GM21737 (cell line): ENCODE measurements at regions not wholly inside any gene's neighbourhood (a gene's known extent, or its start where the extent isn't known, plus 50 kb on each side); places are given as distances from the start of the nearest gene placed in this dataset.
A peak's percentile ranks its signal among the peaks of the same experiment; 100 is the strongest.

Experiments
- ATAC-seq: cut with Tn5 transposase; IDR thresholded peaks from one replicate; pipeline ENCODE4 v1.9.1; 2021; ENCODE audit warnings: mild to moderate bottlenecking, moderate library complexity; ENCODE audit not compliant: unreplicated experiment

GRCh38 chr4:171759274-171759673 is 53.9 kb upstream of the GALNTL6 start:
- no peak for ATAC-seq

- ATAC-seq: no peak
These were observed 61.7 kb upstream of the GALNTL6 start for GRCh38 chr4:171751538-171751937.

DNA sequence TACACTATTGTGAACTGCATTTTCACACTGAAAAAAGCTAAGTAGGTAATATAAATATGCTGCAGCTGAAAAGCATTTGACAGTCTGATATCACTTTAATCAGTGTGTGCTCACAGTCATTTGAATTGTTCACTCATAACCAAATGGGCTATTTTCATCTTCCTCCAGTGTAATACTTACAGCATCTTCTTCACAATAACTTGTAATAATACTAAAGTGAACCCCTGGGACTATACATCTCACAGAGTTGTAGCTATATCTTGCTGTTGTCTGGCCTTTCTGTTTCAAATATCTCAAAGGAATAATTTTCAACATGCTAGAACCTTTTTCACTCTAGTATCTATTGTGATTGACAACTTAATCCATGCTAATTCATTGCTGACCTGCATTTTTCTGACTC is 66.8 kb upstream of the GALNTL6 start:
- no peak for ATAC-seq

DNA sequence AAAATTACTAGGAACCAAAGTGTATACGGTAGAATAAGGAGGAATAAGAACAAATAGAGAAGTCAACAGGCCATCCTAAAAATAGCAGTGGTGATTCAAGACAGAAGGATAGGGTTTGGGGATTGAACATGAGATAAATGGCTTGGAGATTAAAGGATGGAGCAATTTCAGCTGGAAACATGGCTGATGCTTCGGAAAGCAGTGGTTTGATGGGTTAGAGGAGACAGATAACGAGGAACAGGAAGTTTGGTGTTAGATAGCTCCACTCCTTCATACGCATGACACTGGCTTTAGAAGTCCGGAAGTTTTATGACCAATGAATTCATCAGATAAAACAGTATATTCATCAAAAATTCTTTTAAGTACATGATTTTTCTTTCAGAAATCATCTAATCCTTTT is 70.8 kb upstream of the GALNTL6 start:
- no peak for ATAC-seq

DNA sequence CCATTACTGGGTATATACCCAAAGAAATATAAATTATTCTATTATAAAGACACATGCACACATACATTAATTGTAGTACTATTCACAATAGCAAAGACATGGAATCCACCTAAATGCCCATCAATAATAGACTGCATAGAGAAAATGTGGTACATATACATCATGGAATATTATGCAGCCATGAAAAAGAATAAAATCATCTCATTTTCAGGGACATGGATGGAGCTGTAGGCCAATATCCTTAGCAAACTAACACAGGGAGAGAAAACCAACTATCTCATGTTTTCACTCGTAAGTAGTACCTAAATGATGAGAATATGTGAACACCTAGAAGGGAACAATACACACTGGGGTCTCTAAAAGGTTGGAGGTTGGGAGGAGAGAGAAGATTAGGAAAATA is 86.0 kb upstream of the GALNTL6 start:
- ATAC-seq: no peak

GRCh38 chr4:171721937-171722336 is 91.3 kb upstream of the GALNTL6 start:
- ATAC-seq: no peak

GRCh38 chr4:171719691-171720090 is 93.5 kb upstream of the GALNTL6 start:
- no peak for ATAC-seq

DNA sequence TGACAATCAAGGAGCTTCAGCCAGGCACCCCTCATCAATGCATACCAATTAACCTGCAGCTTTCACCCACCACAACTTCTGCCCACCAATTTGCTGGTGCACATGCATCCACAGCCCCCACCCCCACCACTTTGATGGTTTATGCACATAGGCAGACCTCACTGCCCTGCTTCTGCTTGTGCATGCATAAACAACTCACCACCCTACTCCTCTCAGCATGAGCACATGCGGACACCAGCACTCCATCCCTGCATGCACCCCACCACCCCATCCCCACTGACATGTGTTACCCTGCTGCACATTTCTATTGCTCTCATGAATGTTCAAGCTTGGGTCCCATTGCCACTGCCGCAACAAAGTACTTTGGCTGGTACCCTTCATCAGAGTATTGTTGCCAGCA is 94.5 kb upstream of the GALNTL6 start:
- no peak for ATAC-seq

- ATAC-seq: no peak
These were observed 95.1 kb upstream of the GALNTL6 start for GRCh38 chr4:171718069-171718468.

DNA sequence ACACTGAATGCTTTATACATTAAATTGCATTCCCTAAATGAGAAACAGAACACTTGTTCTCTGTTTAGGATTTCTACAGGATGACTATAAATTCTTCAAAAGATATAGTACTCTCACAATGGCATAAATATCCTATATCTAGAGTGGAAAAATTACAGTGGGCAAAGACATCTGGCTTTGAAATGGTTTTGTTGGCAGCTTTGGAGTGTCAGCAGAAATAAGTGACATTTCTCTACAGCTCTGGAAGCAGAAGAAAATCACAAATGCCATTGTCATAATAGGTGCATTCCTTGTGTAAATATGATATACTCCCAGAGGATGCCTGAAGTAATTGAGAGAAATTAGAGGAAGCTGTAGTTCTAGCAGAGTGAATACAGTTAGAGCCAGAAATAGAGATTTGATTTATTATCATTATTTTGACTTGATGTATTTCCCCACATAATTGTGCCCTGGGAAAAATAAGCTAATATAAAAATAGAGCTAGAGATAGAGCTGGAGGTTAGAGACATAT is 95.9 kb upstream of the GALNTL6 start:
- no peak for ATAC-seq

GRCh38 chr4:171715973-171716372 is 97.2 kb upstream of the GALNTL6 start:
- ATAC-seq: no peak

DNA sequence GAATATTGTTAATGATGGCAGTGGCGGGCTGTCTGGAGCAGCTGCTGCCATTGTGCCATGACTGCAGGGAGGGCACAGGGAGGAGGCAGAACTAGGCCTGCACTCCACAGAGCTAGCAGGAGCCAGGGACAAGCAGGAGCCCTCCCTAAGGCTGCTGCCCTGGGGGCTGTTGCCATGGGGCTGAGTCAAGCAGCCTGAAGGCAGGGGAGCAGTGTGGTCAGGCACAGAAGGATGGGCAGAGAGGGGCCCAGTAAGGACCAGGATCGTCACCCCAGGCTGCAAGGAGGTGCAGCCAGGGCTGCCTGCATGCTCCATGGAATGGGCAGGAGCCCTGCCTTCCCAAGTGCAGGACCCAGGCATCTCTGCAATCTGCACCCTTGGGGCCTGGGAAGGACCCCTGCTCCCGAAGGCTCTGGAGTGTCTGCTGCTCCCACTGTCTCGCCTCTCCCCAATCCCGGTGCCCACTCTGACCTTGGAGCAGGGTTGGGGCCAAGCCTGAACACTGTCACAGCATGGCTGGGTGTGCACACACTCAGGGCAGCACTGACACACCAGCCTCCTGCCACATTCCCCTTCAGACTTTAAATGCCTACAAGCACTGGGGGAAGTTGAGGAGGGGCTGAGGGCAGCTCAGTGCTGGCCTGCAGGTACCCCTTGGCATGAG is 98.3 kb upstream of the GALNTL6 start:
- no peak for ATAC-seq

DNA sequence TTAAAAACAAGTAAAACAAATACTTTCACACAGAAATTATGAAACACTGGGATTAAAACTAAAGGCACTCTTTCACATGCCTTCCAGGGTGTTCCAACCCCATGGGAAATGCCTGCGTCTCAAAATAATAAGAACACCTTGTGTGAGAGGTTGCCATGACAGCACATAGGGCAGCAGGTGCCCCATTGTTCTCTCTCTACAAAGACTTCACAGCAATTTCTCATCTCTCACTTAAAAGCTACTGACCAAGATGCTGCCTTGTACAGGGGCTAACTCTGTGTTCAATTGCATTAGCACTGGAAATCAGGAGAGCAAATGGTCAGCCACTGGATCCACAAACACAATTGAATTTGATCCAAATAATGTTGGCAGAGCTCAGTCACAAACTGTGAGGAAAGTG is 102.5 kb upstream of the GALNTL6 start:
- ATAC-seq: no peak

- peak; percentile 100 for ATAC-seq
These were observed 136.5 kb upstream of the GALNTL6 start for GRCh38 chr4:171676555-171677215.

GRCh38 chr4:171674781-171675180 is 138.4 kb upstream of the GALNTL6 start:
- no peak for ATAC-seq

GRCh38 chr4:171668403-171668802 is 144.8 kb upstream of the GALNTL6 start:
- ATAC-seq: no peak

GRCh38 chr4:171667906-171668305 is 145.3 kb upstream of the GALNTL6 start:
- ATAC-seq: no peak

DNA sequence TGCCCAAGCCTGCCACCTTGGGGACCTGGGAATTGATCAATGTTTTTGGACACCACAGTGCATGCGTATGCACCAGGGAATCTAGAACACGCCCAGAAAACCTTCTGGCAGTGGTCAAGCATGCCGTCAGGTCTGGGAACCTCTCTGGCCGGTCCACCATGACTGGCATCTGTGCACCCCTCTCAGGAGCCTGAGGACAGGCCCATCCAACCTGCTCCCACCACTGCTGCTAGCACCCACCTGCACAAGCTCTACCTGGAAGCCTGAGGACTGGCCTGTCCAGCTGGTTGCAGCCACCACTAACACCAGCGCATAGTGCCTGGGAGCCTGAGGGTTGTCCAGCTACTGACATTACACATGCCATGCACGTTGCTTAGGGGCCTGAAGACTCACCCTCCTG is 162.1 kb upstream of the GALNTL6 start:
- ATAC-seq: no peak

- peak; percentile 63 for ATAC-seq
These were observed 162.7 kb upstream of the GALNTL6 start for GRCh38 chr4:171650543-171650942.

GRCh38 chr4:171648926-171649325 is 164.3 kb upstream of the GALNTL6 start:
- no peak for ATAC-seq

DNA sequence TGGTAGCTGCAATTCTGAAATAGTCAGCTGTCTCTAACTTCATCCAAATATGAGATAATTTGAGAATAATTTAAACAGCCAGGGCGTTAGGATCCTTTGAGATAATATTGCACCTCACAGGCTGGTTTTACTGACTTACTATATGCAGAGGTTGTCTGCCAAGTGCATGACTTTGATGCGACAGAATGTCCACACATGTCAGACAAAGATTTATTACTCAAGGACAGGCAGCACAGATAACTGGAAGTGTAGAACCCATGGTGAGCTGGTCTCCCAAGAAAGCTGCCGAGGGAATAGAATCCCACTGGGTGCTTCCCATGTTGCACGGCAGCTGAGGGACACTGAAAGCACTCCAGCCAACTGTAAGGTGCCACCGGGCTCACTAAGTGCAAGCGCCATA is 166.2 kb upstream of the GALNTL6 start:
- no peak for ATAC-seq

DNA sequence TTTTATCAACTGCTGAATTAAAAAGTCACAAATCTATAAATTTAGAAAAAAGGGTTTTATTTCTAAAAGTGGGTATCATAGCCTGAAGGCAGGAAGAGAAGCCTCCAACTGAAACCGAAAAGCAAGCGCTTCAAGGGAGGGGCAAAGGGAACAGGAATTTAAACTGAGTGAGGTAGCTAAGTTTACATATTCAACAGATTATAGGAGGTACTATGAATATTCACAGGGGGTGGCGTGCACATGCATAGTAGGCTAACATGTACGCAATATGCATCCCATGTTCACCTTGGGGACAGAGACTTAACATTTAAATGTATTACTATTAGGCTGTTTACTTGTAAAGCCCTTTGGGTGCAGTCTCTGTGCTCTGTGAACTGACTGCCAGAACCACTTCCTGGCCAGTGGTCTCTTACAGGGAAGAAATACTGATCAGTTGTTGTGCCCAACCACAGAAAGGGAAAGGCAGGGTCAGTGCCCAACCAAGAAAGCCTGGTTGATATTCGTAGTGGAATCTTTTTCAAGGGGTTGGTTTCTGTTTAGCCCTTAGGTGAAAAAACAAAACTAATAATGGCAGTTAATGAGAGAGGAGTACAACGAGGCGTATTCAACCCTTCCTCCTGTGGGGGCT is 168.7 kb upstream of the GALNTL6 start:
- ATAC-seq: peak; percentile 89
